ENCODE measurements at regions not wholly inside any gene's neighbourhood (a gene's known extent, or its start where the extent isn't known, plus 50 kb on each side); places are given as distances from the start of the nearest gene placed in this dataset.

DNA sequence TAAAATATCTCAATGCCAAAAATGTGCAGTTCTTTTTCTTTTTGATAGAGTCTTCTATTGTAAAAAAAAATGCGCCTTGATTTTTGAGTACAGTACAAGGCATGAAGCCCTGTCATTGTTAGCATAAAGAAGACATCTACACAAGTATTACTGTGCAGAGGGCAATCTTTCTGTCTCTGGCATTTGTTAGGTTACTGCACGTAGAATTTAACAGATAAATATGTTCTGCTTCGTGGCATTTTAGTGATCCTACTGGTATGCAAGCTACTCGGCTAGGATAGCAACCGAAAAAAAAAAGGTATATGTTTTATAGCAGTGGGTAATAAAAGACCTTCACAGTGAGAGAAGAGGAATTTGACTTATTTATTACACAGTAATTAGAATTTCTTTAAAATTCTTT is 492.9 kb upstream of the ADGRL2 start:
- H3K4me1 ChIP-seq: no peaks in the 10 kb centered on the region
- no peak overlapping the region for H3K27ac ChIP-seq
- H3K4me3 ChIP-seq: no peak overlapping the region
- WGBS, 2 donors: 57 to 63% methylated on average over 5 of the region's 5 CpGs
- intact Hi-C loops (cut with DNase I; ENCODE audit: low total_unique reads): no loop called here
- TF ChIP-seq, protein P1, sequence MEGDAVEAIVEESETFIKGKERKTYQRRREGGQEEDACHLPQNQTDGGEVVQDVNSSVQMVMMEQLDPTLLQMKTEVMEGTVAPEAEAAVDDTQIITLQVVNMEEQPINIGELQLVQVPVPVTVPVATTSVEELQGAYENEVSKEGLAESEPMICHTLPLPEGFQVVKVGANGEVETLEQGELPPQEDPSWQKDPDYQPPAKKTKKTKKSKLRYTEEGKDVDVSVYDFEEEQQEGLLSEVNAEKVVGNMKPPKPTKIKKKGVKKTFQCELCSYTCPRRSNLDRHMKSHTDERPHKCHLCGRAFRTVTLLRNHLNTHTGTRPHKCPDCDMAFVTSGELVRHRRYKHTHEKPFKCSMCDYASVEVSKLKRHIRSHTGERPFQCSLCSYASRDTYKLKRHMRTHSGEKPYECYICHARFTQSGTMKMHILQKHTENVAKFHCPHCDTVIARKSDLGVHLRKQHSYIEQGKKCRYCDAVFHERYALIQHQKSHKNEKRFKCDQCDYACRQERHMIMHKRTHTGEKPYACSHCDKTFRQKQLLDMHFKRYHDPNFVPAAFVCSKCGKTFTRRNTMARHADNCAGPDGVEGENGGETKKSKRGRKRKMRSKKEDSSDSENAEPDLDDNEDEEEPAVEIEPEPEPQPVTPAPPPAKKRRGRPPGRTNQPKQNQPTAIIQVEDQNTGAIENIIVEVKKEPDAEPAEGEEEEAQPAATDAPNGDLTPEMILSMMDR (IDR thresholded peaks at IDR 0.05): no peak
- no peak for TF ChIP-seq POLR2A (IDR thresholded peaks at IDR 0.05)
- no peaks in the 10 kb centered on the region for H3K27me3 ChIP-seq
- H3K36me3 ChIP-seq (ENCODE audit: low read depth, missing control alignments): no peaks in the 10 kb centered on the region
- H3K9me3 ChIP-seq: no peaks in the 10 kb centered on the region
- no peak for DNase-seq

DNA sequence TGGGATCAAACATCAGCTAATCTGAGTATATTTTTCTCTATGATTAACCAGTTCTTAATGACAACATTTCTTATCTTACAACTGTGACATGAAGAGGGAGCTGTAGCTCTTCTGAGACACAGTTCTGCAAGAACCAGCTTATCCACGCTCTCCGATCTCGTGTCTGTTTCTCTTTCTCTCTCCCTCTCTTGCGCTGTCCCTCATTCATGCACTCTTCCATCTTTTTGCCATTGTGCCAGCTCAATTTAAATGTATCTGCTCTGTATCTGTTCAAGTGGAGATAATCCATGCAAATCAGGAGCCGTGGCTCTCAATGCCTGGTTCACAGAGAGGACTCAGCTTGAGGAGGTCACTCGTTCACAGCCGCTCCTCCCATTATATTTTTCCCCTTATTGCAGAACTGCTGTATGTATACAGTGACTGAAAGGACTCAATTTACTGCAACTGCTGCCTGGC is 494.7 kb upstream of the ADGRL2 start:
- WGBS, 2 donors: 20 to 22% methylated on average over 7 of the region's 7 CpGs
- no peak for TF ChIP-seq POLR2A (IDR thresholded peaks at IDR 0.05)
- TF ChIP-seq, protein P1 (IDR thresholded peaks at IDR 0.05): no peak
- Histone ChIP-seq H3K9me3 (no peaks in the 10 kb centered on the region), H3K36me3 (ENCODE audit: low read depth, missing control alignments) (no peaks in the 10 kb centered on the region), H3K4me1 (no peaks in the 10 kb centered on the region), H3K27me3 (no peaks in the 10 kb centered on the region), H3K27ac (no peak overlapping the region), H3K4me3 (peak overlapping the region; percentile 35 to 47)
- intact Hi-C loops (cut with DNase I; ENCODE audit: low total_unique reads): no loop called here
- peak; percentile 45 for DNase-seq

DNA sequence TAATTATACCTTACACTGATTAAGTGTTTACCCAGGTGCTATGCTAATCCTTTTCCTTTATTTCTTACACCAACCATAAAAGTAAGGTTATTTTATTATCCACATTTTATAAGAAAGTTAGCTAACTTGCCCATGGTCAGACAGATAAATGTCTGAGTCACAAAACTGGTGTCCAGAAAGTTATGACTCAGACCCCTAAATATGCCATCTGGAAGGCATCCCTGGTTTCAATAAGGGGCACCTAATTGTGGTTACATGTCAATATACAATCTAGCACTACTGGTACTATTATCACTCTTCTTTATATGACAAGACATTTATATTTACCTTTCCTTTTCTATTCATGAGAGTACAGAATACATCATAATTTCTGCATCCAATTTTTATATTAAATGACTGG is 496.5 kb upstream of the ADGRL2 start:
- H3K36me3 ChIP-seq (ENCODE audit: low read depth, missing control alignments): no peaks in the 10 kb centered on the region
- no peaks in the 10 kb centered on the region for H3K27me3 ChIP-seq
- no peak for DNase-seq
- H3K9me3 ChIP-seq: no peaks in the 10 kb centered on the region
- H3K4me1 ChIP-seq: no peaks in the 10 kb centered on the region
- intact Hi-C loops (cut with DNase I; ENCODE audit: low total_unique reads): no loop called here
- no peak for TF ChIP-seq POLR2A (IDR thresholded peaks at IDR 0.05)
- TF ChIP-seq, protein P1 (IDR thresholded peaks at IDR 0.05): no peak
- no peak overlapping the region for H3K27ac ChIP-seq
- no peak overlapping the region for H3K4me3 ChIP-seq

DNA sequence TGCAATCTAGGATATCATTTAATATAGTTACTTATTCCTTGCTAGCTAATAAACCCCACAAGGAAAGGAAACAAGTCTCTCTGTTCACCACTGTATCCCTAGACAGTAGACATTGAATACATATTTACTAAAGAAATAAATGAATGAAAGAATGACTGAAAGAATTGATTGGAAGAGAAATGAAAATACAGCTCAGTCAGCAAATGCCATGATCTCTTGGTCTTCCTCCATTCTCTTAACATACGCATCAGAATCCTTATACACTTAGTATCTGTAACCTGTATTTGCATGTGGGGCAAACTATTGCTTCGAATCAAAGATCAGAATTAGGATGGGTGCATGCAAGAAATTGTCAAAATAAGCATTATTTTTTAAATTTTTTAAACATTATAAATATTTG is 500.8 kb upstream of the ADGRL2 start:
- Histone ChIP-seq H3K4me3 (no peak overlapping the region), H3K27ac (no peak overlapping the region), H3K9me3 (no peaks in the 10 kb centered on the region), H3K27me3 (no peaks in the 10 kb centered on the region), H3K36me3 (ENCODE audit: low read depth, missing control alignments) (no peaks in the 10 kb centered on the region), H3K4me1 (no peaks in the 10 kb centered on the region)
- WGBS, 2 donors: 73 to 83% methylated on average over 2 of the region's 2 CpGs
- intact Hi-C loops (cut with DNase I; ENCODE audit: low total_unique reads): no loop called here
- no peak for TF ChIP-seq POLR2A (IDR thresholded peaks at IDR 0.05)
- TF ChIP-seq, protein P1 (IDR thresholded peaks at IDR 0.05): no peak
- DNase-seq: no peak

DNA sequence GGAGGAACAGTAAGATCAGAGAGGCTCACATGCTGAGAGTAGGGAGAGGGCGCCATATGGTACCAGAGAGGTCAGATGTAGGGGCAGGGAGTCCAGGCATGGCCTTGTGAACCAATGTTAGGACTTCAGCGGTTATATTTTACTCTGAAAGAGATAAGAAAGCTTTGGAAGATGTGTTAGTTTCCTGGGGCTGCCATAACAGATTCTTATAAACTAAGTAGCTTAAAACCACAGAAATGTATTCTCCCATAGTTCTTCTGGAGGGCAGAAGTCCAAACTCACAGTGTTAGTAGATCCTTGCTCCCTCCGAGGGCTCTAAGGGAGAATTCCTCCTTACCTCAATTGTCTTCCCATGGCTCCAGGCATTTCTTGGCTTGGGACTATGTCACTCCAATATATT is 502.5 kb upstream of the ADGRL2 start:
- no peaks in the 10 kb centered on the region for H3K9me3 ChIP-seq
- H3K27me3 ChIP-seq: no peaks in the 10 kb centered on the region
- no peak overlapping the region for H3K27ac ChIP-seq
- no peaks in the 10 kb centered on the region for H3K4me1 ChIP-seq
- no peak for DNase-seq
- H3K4me3 ChIP-seq: no peak overlapping the region
- TF ChIP-seq, protein P1 (IDR thresholded peaks at IDR 0.05): no peak
- TF ChIP-seq POLR2A (IDR thresholded peaks at IDR 0.05): no peak
- H3K36me3 ChIP-seq (ENCODE audit: low read depth, missing control alignments): no peaks in the 10 kb centered on the region
- WGBS, 2 donors: 86 to 93% methylated on average over 3 of the region's 3 CpGs
- intact Hi-C loops (cut with DNase I; ENCODE audit: low total_unique reads): no loop called here
